Inferior parietal cortex (tissue), 1 donor: ENCODE measurements at regions not wholly inside any gene's neighbourhood (a gene's known extent, or its start where the extent isn't known, plus 50 kb on each side); places are given as distances from the start of the nearest gene placed in this dataset.

Experiments used
- DNase-seq: peaks from one replicate; pipeline ENCODE4 v3.0.0-alpha.2; 2016; ENCODE audit errors: extremely low spot score

DNA sequence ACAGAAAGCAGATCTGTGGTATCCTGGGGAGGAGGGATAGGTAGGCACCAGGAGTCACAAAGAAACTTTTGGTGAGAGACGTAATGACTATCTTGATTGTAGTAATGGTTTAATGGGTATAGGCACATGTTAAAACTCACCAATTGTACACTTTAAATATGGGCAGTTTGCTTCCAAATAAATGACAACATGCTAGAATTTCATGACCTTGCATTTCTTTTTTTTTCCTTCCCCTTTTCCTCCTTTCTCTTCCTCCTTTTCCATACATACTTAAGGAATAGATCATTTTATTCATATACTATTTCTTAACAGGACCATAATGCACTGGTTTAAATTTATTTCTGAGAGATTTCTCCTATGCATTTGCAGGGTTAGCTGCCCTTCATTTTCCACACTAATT is 341.8 kb downstream of the TMEM182 start:
- DNase-seq = no peak

DNA sequence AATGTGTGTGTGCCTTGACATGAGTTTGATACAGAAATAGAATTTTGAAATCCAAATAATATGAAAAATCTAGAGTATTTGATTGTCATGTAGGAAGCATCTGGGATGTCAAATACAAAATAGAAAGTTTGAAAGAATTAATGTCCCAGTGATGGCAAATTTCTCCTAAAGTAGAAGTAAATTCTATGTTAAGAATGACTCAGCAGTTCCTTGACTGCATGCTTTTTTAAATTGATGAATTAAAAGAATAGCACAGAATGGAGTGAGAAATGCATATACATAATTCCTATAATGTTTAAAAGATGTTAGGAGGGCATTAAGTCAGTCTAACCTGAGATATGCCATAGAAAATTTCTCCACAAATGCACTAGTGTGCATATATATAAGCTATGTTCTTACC is 357.5 kb downstream of the TMEM182 start:
- DNase-seq = no peak

- no peak for DNase-seq
Measured at GRCh38 chr2:103121106-103121505, 359.3 kb downstream of the TMEM182 start.

GRCh38 chr2:103123516-103123915 is 361.7 kb downstream of the TMEM182 start:
- no peak for DNase-seq

- no peak for DNase-seq
Measured at GRCh38 chr2:103130857-103131256, 369.0 kb downstream of the TMEM182 start.

- no peak for DNase-seq
Measured at GRCh38 chr2:103132536-103133217, 370.8 kb downstream of the TMEM182 start.

- DNase-seq = no peak
Measured at GRCh38 chr2:103135679-103136078, 373.8 kb downstream of the TMEM182 start.

GRCh38 chr2:103138123-103138901 is 376.5 kb downstream of the TMEM182 start:
- DNase-seq = no peak

- DNase-seq = no peak
Measured at GRCh38 chr2:103139628-103140268, 377.9 kb downstream of the TMEM182 start.

DNA sequence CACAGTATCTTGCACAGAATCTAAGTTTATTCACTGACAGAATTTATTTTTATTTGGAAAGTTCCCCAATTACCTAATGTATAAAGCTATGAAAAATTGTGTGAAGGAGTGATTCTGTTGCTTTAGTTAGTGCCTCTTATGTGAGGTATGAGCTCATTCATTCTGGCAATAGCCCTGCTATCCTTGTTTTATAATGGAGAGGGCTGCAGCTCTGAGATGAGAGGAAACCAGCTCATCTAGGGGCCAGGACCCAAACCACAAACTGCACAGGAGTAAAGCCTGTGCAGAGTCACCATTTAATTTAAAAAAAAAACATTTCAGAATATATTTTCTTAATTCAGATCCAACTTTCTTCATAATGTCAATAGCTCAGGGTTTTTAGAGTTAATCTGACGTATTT is 383.0 kb downstream of the TMEM182 start:
- DNase-seq = no peak

GRCh38 chr2:103145739-103146138 is 383.9 kb downstream of the TMEM182 start:
- no peak for DNase-seq

- DNase-seq = no peak
Measured at GRCh38 chr2:103151046-103151445, 389.2 kb downstream of the TMEM182 start.

GRCh38 chr2:103152556-103152955 is 390.7 kb downstream of the TMEM182 start:
- no peak for DNase-seq

- no peak for DNase-seq
Measured at GRCh38 chr2:103153580-103154284, 391.9 kb downstream of the TMEM182 start.

- DNase-seq = no peak
Measured at GRCh38 chr2:103155308-103155707, 393.5 kb downstream of the TMEM182 start.

- DNase-seq = no peak
Measured at GRCh38 chr2:103159018-103159417, 397.2 kb downstream of the TMEM182 start.

- DNase-seq = peak; percentile 87
Measured at GRCh38 chr2:103161456-103162289, 399.8 kb downstream of the TMEM182 start.

GRCh38 chr2:103164748-103165147 is 402.9 kb downstream of the TMEM182 start:
- DNase-seq = no peak

GRCh38 chr2:103165836-103166235 is 404.0 kb downstream of the TMEM182 start:
- DNase-seq = no peak

DNA sequence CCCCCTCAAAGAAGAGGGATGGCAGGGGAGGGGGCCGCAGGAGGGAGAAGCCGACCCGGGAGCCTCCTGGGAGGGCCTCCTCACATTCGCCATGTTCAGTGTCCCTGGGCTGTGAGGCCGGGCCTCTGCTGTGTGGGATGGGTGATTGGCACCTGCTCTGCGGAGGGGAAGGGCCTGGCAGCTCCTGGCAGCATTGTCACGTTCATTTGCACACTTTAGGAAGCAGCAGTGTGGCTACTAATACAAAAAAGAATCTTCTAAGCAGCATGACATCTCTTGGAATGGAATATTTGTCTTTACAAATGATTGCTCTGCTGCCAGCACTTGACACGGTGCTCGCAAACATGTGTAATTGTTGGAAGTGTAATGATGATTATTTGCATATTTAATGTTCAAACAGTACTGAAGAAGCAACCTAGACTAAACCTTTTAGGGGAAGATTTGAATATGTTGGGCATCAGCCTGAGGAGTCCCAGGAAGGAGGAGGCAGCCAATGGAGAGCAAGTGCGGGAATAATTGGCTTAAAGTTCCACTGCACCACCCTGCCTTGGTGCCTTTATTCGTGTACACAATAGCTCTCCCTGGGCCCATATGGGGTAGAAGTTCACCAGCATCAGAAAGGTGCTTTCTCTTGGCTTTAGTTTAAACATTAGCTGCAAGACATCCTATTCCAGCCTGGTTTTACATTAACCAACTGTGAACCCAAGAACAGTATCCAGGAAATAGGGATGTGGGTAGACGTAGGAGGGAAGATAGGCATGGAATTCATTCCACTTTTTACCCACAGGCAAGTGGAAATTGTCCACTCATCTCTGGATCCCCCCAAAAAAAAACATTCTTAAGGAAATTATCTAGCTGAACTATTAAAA is 404.9 kb downstream of the TMEM182 start:
- DNase-seq = no peak
